ENCODE measurements at regions not wholly inside any gene's neighbourhood (a gene's known extent, or its start where the extent isn't known, plus 50 kb on each side); places are given as distances from the start of the nearest gene placed in this dataset.

DNA sequence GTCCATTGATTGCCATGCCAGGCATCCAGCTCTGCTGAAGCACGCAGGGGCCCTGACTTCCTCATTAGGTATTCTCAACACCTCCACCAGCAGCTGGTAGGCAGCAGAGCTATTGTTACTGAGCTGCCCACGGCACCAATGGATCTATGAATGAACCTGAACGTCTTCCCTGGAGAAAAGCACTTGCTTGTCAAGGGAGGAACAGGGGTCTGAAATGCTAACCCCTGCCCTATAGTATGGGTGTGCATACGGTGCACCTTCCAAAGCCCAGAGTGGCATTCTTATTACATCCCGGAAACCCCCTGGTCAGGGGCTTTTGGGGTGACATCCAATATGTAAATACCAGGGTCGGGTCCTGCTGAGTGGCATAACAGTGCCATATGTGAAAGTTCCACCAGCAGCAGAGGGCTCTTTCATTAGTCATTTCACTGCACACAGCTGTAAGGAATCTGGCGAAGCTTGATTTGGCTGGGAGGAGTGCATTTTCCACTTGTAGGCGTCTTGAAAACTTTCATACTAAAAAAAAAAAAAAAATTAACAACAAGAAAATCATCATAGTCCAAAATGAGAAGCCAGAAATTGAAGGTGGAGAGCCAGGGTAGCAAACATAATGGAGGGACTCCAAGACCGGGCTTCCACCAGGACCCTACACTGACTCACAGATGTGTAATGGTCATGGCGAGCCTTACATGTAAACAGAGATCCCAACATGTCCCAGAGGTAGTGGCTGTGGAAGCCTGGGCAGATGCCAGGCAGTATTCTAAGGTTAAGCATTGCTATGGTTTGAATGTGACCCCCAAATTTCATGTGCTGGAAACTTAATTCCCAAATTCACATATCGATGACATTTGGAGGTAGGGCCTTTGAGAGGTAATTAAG is 58.8 kb upstream of the PRDX6 start:
- POLR2A ChIA-PET = no interaction called here
- H3K27ac ChIP-seq (ENCODE audit: low read depth, low read length) = no peak overlapping the region
- H3K9ac ChIP-seq (ENCODE audit: low read length) = no peak overlapping the region
- no TSS peak for BruUV-seq (replicated peaks)
- no peaks in the 10 kb centered on the region for H3K9me3 ChIP-seq (ENCODE audit: control insufficient read depth in 1 of 2, insufficient read depth in 1 of 2, low read depth in 1 of 2, low read length in 2 of 2)
- CTCF ChIA-PET = interaction anchor here (1.3 to 1.8 kb wide), 2 partner anchors 216 to 673 kb away, joined by 4 read pairs; no protein-coding TSS in a partner anchor
- ATAC-seq = no peak
- TF ChIP-seq ELF1 (IDR thresholded peaks at IDR 0.05; ENCODE audit: borderline replicate concordance, low read depth) = no peak
- H3K4me1 ChIP-seq (ENCODE audit: control insufficient read depth in 1 of 2, insufficient read depth in 2 of 2, low read length in 2 of 2) = peaks cover 0 to 8% of the 10 kb centered on the region in 2 experiments; a peak in 2 of 4 replicates
- no peaks in the 10 kb centered on the region for H3K9me2 ChIP-seq (ENCODE audit: insufficient read depth)
- H3K4me2 ChIP-seq (ENCODE audit: low read length) = no peak overlapping the region
- H3K27me3 ChIP-seq (ENCODE audit: insufficient read depth, low read length) = no peaks in the 10 kb centered on the region
- DNase-seq (ENCODE audit: low read depth, low spot score) = no peak
- H4K20me1 ChIP-seq (ENCODE audit: insufficient read depth) = no peaks in the 10 kb centered on the region
- no peak overlapping the region for H2AFZ ChIP-seq (ENCODE audit: low read depth, low read length, poor library complexity, severe bottlenecking)
- RAD21 ChIA-PET (ENCODE audit: low non-redundant PET in 1 of 2, low total read pairs in 2 of 2, uncharacterized antibody in 2 of 2, unreplicated experiment in 2 of 2) = no interaction called here
- H3K36me3 ChIP-seq (ENCODE audit: control insufficient read depth in 1 of 2, insufficient read depth in 2 of 2, low read length in 2 of 2) = no peaks in the 10 kb centered on the region
- intact Hi-C loops (cut with micrococcal nuclease) = no loop called here
- H3K79me2 ChIP-seq (ENCODE audit: insufficient read depth, low read length) = no peaks in the 10 kb centered on the region
- no peak overlapping the region for H3K4me3 ChIP-seq (replicated peaks in 1 of 2; ENCODE audit: low read depth in 1 of 2, low read length in 2 of 2)

DNA sequence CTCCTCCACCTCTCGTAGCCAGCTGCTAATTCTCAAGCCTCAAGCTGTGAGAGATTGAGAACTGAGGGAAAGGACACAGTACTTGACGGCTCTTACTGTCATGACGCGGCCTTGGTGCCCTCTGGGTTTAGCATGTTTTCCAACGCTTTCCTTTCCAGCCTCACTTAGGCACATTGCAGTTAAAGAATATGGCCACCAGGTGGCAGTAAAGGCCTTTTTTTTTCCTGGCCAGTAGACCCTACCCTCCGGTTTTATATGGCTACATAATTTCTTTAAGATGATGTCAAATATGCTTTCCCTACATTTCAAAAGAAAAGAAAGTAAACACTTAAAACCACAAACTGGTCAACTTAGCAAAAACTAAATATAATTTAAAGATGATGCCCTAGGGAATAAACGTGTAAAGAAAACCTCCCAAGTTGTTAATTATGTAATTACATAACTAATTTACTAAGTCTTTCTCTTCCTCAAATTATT is 56.8 kb upstream of the PRDX6 start:
- Histone ChIP-seq H3K9me3 (ENCODE audit: control insufficient read depth in 1 of 2, insufficient read depth in 1 of 2, low read depth in 1 of 2, low read length in 2 of 2) (no peaks in the 10 kb centered on the region), H3K9me2 (ENCODE audit: insufficient read depth) (no peaks in the 10 kb centered on the region), H3K27me3 (ENCODE audit: insufficient read depth, low read length) (no peaks in the 10 kb centered on the region), H4K20me1 (ENCODE audit: insufficient read depth) (no peaks in the 10 kb centered on the region), H3K4me1 (ENCODE audit: control insufficient read depth in 1 of 2, insufficient read depth in 2 of 2, low read length in 2 of 2) (peaks cover 2 to 27% of the 10 kb centered on the region in 2 experiments; a peak in 3 of 4 replicates), H3K27ac (ENCODE audit: low read depth, low read length) (no peak overlapping the region), H3K36me3 (ENCODE audit: control insufficient read depth in 1 of 2, insufficient read depth in 2 of 2, low read length in 2 of 2) (no peaks in the 10 kb centered on the region), H3K9ac (ENCODE audit: low read length) (no peak overlapping the region), H3K4me2 (ENCODE audit: low read length) (peak overlapping the region; percentile 57), H2AFZ (ENCODE audit: low read depth, low read length, poor library complexity, severe bottlenecking) (peak overlapping the region; percentile 80), H3K79me2 (ENCODE audit: insufficient read depth, low read length) (no peaks in the 10 kb centered on the region), H3K4me3 (replicated peaks in 1 of 2; ENCODE audit: low read depth in 1 of 2, low read length in 2 of 2) (no peak overlapping the region)
- peak; percentile 89 for ATAC-seq
- intact Hi-C loops (cut with micrococcal nuclease) = loop anchor here (2.0 to 5.0 kb wide), 4 partner anchors 676 to 1322 kb away; no protein-coding TSS in a partner anchor
- peak; percentile 76 for DNase-seq (ENCODE audit: low read depth, low spot score)
- RAD21 ChIA-PET (ENCODE audit: low non-redundant PET in 1 of 2, low total read pairs in 2 of 2, uncharacterized antibody in 2 of 2, unreplicated experiment in 2 of 2) = no interaction called here
- CTCF ChIA-PET = interaction anchor here (1.1 to 1.8 kb wide), 4 partner anchors 8 to 594 kb away, joined by 3 to 7 read pairs (median 4); partner anchors contain the start of genes CENPL and DARS2
- no TSS peak for BruUV-seq (replicated peaks)
- POLR2A ChIA-PET = no interaction called here
- no peak for TF ChIP-seq JUND (IDR thresholded peaks at IDR 0.05)
- TF ChIP-seq, protein P1, sequence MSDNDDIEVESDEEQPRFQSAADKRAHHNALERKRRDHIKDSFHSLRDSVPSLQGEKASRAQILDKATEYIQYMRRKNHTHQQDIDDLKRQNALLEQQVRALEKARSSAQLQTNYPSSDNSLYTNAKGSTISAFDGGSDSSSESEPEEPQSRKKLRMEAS (IDR thresholded peaks at IDR 0.05) = 0 out of 2 replicates have a peak, but pooled peaks have one; percentile 31
- TF ChIP-seq SIN3A (IDR thresholded peaks at IDR 0.05; ENCODE audit: low read depth) = no peak
- TF ChIP-seq CEBPB (IDR thresholded peaks at IDR 0.05; ENCODE audit: low read depth) = 0 out of 2 replicates have a peak, but pooled peaks have one; percentile 17
- TF ChIP-seq POLR2A (IDR thresholded peaks at IDR 0.05; ENCODE audit: borderline replicate concordance, extremely low read depth, insufficient read depth, insufficient read length) = no peak
- no peak for TF ChIP-seq EZH2 (IDR thresholded peaks at IDR 0.05)
- TF ChIP-seq, protein P2, sequence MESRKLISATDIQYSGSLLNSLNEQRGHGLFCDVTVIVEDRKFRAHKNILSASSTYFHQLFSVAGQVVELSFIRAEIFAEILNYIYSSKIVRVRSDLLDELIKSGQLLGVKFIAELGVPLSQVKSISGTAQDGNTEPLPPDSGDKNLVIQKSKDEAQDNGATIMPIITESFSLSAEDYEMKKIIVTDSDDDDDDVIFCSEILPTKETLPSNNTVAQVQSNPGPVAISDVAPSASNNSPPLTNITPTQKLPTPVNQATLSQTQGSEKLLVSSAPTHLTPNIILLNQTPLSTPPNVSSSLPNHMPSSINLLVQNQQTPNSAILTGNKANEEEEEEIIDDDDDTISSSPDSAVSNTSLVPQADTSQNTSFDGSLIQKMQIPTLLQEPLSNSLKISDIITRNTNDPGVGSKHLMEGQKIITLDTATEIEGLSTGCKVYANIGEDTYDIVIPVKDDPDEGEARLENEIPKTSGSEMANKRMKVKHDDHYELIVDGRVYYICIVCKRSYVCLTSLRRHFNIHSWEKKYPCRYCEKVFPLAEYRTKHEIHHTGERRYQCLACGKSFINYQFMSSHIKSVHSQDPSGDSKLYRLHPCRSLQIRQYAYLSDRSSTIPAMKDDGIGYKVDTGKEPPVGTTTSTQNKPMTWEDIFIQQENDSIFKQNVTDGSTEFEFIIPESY (IDR thresholded peaks at IDR 0.05; ENCODE audit: extremely low read depth, insufficient replicate concordance, low read length) = no peak
- no peak for TF ChIP-seq ZFX (IDR thresholded peaks at IDR 0.05)
- no peak for TF ChIP-seq ELF1 (IDR thresholded peaks at IDR 0.05; ENCODE audit: borderline replicate concordance, low read depth)
- peak; percentile 71 for TF ChIP-seq CBX3 (IDR thresholded peaks at IDR 0.05; ENCODE audit: low read depth)
- TF ChIP-seq ZNF274 (IDR thresholded peaks at IDR 0.05; ENCODE audit: low read depth, low read length) = no peak
- peak; percentile 96 for TF ChIP-seq RAD21 (IDR thresholded peaks at IDR 0.05; ENCODE audit: low read depth)
- TF ChIP-seq TCF7L2 (IDR thresholded peaks at IDR 0.05; ENCODE audit: borderline replicate concordance, extremely low read depth, insufficient read depth, insufficient read length) = no peak
- peak; percentile 74 for TF ChIP-seq YY1 (IDR thresholded peaks at IDR 0.05; ENCODE audit: extremely low read depth, insufficient replicate concordance, low read depth, low read length)
- TF ChIP-seq, protein P3, sequence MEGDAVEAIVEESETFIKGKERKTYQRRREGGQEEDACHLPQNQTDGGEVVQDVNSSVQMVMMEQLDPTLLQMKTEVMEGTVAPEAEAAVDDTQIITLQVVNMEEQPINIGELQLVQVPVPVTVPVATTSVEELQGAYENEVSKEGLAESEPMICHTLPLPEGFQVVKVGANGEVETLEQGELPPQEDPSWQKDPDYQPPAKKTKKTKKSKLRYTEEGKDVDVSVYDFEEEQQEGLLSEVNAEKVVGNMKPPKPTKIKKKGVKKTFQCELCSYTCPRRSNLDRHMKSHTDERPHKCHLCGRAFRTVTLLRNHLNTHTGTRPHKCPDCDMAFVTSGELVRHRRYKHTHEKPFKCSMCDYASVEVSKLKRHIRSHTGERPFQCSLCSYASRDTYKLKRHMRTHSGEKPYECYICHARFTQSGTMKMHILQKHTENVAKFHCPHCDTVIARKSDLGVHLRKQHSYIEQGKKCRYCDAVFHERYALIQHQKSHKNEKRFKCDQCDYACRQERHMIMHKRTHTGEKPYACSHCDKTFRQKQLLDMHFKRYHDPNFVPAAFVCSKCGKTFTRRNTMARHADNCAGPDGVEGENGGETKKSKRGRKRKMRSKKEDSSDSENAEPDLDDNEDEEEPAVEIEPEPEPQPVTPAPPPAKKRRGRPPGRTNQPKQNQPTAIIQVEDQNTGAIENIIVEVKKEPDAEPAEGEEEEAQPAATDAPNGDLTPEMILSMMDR (IDR thresholded peaks at IDR 0.05 in 2 of 3, conservative IDR thresholded peaks at IDR 0.05 in 1 of 3; ENCODE audit: borderline replicate concordance in 1 of 3, insufficient read depth in 1 of 3, low read depth in 2 of 3, low read length in 2 of 3) = peak; percentile 61 to 91 (median 80)
